HepG2 (cell line): ENCODE measurements at regions not wholly inside any gene's neighbourhood (a gene's known extent, or its start where the extent isn't known, plus 50 kb on each side); places are given as distances from the start of the nearest gene placed in this dataset.

Source experiments
- ATAC-seq: fragments of 200-7000 bp; cut with Tn5 transposase; 3 replicates; pipeline ENCODE4 v1.9.1; 2020; ENCODE audit warnings: mild to moderate bottlenecking, moderate library complexity
- BruUV-seq: library from RNA; stranded (reverse); fragments of 400-500 nt; replicated peaks from 2 replicates; lab custom pipeline; 2021; lab: Mats Ljungman, UMichigan
- CTCF ChIA-PET: fragments of 300-600 bp; formaldehyde crosslinking; extraction: SDS; loops from one replicate; lab custom pipeline; 2021; ENCODE audit warnings: low total read pairs, inconsistent platforms, low intra/inter-chr PET ratio; lab: Yijun Ruan, JAX
- POLR2A ChIA-PET: fragments of 350-600 bp; sonication (Branson Sonifier 250); formaldehyde crosslinking; loops from one replicate; lab custom pipeline; 2020; ENCODE audit warnings: antibody characterized with exemption, inconsistent platforms; lab: Yijun Ruan, JAX
- DNase-seq: peaks from one replicate; pipeline ENCODE4 v3.0.0-alpha.2; 2015; ENCODE audit warnings: low spot score
- FAIRE-seq: peaks from 3 replicates; lab custom pipeline; 2011; peaks lifted over from hg19 to GRCh38; lab: Jason Lieb, UNC
- H2AFZ ChIP-seq: one replicate; pipeline ENCODE4 v1.6.1; 2011; ENCODE audit warnings: low read length, inconsistent platforms
- H3K27ac ChIP-seq: fragments of 300-600 bp; 3 replicates; pipeline ENCODE4 v1.8.0; 2011; ENCODE audit warnings: mixed run types, mild to moderate bottlenecking, mixed read lengths, low read length, inconsistent platforms; ENCODE audit not compliant: insufficient read depth; ENCODE audit errors: extremely low read length
- H3K27me3 ChIP-seq, 2 experiments: fragments of 200-600 bp in 1 of 2; 2 replicates in 1 of 2; 3 replicates in 1 of 2; pipeline versions ENCODE4 v1.6.0 to v1.8.0; 2011; ENCODE audit warnings: low read length in 2 of 2, mild to moderate bottlenecking in 2 of 2, moderate library complexity in 2 of 2, inconsistent platforms in 1 of 2; ENCODE audit not compliant: insufficient read depth in 2 of 2, control insufficient read depth in 1 of 2
- H3K36me3 ChIP-seq, 2 experiments: fragments of 200-600 bp in 1 of 2; replicated peaks in 1 of 2; 2 replicates in 1 of 2; 3 replicates in 1 of 2; pipeline versions ENCODE4 v1.5.1 to v1.8.0; 2011; ENCODE audit warnings: low read length in 2 of 2, inconsistent platforms in 1 of 2; ENCODE audit not compliant: insufficient read depth in 2 of 2, control insufficient read depth in 1 of 2
- H3K4me1 ChIP-seq: 2 replicates; pipeline ENCODE4 v1.5.1; 2012; ENCODE audit warnings: low read length, inconsistent platforms; ENCODE audit not compliant: insufficient read depth
- H3K4me2 ChIP-seq: 2 replicates; pipeline ENCODE4 v1.6.0; 2011; ENCODE audit warnings: low read depth, low read length, inconsistent platforms
- H3K4me3 ChIP-seq, 3 experiments: fragments of 200-600 bp in 1 of 3; sonication (generic), shearing (Covaris generic) in 1 of 3; replicated peaks in 1 of 3; 2 replicates each; pipeline ENCODE4 v1.5.1; 2011 to 2016; ENCODE audit warnings: low read length in 3 of 3, inconsistent platforms in 2 of 3, low read depth in 2 of 3, mild to moderate bottlenecking in 2 of 3, control low read depth in 1 of 3, mixed read lengths in 1 of 3; ENCODE audit not compliant: insufficient read depth in 1 of 3
- H3K79me2 ChIP-seq: one replicate; pipeline ENCODE4 v1.6.1; 2011; ENCODE audit warnings: low read length, inconsistent platforms; ENCODE audit not compliant: insufficient read depth
- H3K9ac ChIP-seq: 2 replicates; pipeline ENCODE4 v1.6.0; 2011; ENCODE audit warnings: mild to moderate bottlenecking, low read depth, low read length, inconsistent platforms; ENCODE audit not compliant: insufficient read depth
- H3K9me3 ChIP-seq: 2 replicates; pipeline ENCODE4 v1.5.1; 2012; ENCODE audit warnings: mild to moderate bottlenecking, low read length
- H4K20me1 ChIP-seq: 2 replicates; pipeline ENCODE4 v1.6.0; 2011; ENCODE audit warnings: inconsistent platforms, mild to moderate bottlenecking, low read length, moderate library complexity; ENCODE audit not compliant: insufficient read depth
- CSRNP2 ChIP-seq: sonication (generic); formaldehyde crosslinking; conservative IDR thresholded peaks from 2 replicates; pipeline ENCODE4 v1.8.0; 2022; ENCODE audit warnings: low read depth, missing genetic modification reagents
- KLF13 ChIP-seq: sonication (generic); formaldehyde crosslinking; IDR thresholded peaks from 2 replicates; pipeline ENCODE4 v1.4.0; 2020; ENCODE audit warnings: mild to moderate bottlenecking, missing genetic modification reagents
- MIER3 ChIP-seq: IDR thresholded peaks from 2 replicates; pipeline ENCODE4 v1.6.1; 2016; ENCODE audit warnings: missing compliant biosample characterization, borderline replicate concordance
- MXD1 ChIP-seq: sonication (generic); formaldehyde crosslinking; IDR thresholded peaks from 2 replicates; pipeline ENCODE4 v1.4.0; 2020; ENCODE audit warnings: mild to moderate bottlenecking, missing genetic modification reagents
- NBN ChIP-seq: fragments of 450-650 bp; conservative IDR thresholded peaks from 2 replicates; pipeline ENCODE4 v1.6.1; 2017
- NFIC ChIP-seq: IDR thresholded peaks from 2 replicates; pipeline ENCODE4 v1.6.1; 2012; ENCODE audit warnings: mild to moderate bottlenecking, low read length, inconsistent platforms
- ONECUT2 ChIP-seq: sonication (generic); formaldehyde crosslinking; IDR thresholded peaks from 2 replicates; pipeline ENCODE4 v1.4.0; 2020; ENCODE audit warnings: missing genetic modification reagents
- PATZ1 ChIP-seq: sonication (generic); formaldehyde crosslinking; IDR thresholded peaks from 2 replicates; pipeline ENCODE4 v1.4.0; 2020; ENCODE audit warnings: missing genetic modification reagents
- PAXIP1 ChIP-seq: sonication (generic); formaldehyde crosslinking; conservative IDR thresholded peaks from 2 replicates; pipeline ENCODE4 v1.4.0; 2020; ENCODE audit warnings: mild to moderate bottlenecking, missing genetic modification reagents, moderate library complexity
- PCBP2 ChIP-seq: fragments of 200-400 bp; formaldehyde crosslinking; optimal IDR thresholded peaks from 2 replicates; pipeline ENCODE3; 2018; ENCODE audit warnings: low read length, low read depth; ENCODE audit not compliant: poor library complexity, severe bottlenecking
- SAFB2 ChIP-seq: sonication (generic); formaldehyde crosslinking; IDR thresholded peaks from 2 replicates; pipeline ENCODE4 v1.5.1; 2020; ENCODE audit warnings: missing genetic modification reagents, low read depth, mild to moderate bottlenecking, borderline replicate concordance
- SIN3B ChIP-seq: fragments of 150-350 bp; IDR thresholded peaks from 2 replicates; pipeline ENCODE4 v1.6.1; 2014; ENCODE audit warnings: low read length
- TSC22D2 ChIP-seq: sonication (generic); formaldehyde crosslinking; IDR thresholded peaks from 2 replicates; pipeline ENCODE4 v1.5.1; 2020; ENCODE audit warnings: missing genetic modification reagents, mild to moderate bottlenecking, borderline replicate concordance
- ZFP41 ChIP-seq: sonication (generic); formaldehyde crosslinking; IDR thresholded peaks from 2 replicates; pipeline ENCODE4 v1.4.0; 2020; ENCODE audit warnings: mild to moderate bottlenecking, missing genetic modification reagents, borderline replicate concordance
- ZNF160 ChIP-seq: sonication (generic); formaldehyde crosslinking; IDR thresholded peaks from 2 replicates; pipeline ENCODE4 v1.8.0; 2022; ENCODE audit warnings: mild to moderate bottlenecking, inconsistent platforms, missing genetic modification reagents
- ZNF292 ChIP-seq: sonication (generic); formaldehyde crosslinking; IDR thresholded peaks from 2 replicates; pipeline ENCODE4 v1.8.1; 2022; ENCODE audit warnings: mild to moderate bottlenecking, low read depth, missing genetic modification reagents, borderline replicate concordance
- ZNF530 ChIP-seq: sonication (generic); formaldehyde crosslinking; IDR thresholded peaks from 2 replicates; pipeline ENCODE4 v1.5.0; 2020; ENCODE audit warnings: low read depth, mild to moderate bottlenecking, missing genetic modification reagents
- ZNF558 ChIP-seq: sonication (generic); formaldehyde crosslinking; IDR thresholded peaks from 2 replicates; pipeline ENCODE4 v1.9.0; 2022; ENCODE audit warnings: mild to moderate bottlenecking, missing genetic modification reagents, borderline replicate concordance
- ZNF670 ChIP-seq: sonication (generic); formaldehyde crosslinking; IDR thresholded peaks from 2 replicates; pipeline ENCODE4 v1.8.0; 2022; ENCODE audit warnings: mild to moderate bottlenecking, missing genetic modification reagents, borderline replicate concordance
- WGBS: methylation state at CpG from one replicate; pipeline ENCODE4 v1.1.6; 2017; ENCODE audit warnings: low lambda C conversion rate; 5-methylcytosine and 5-hydroxymethylcytosine counted together
- in situ Hi-C: cut with HindIII; loops from 2 replicates; pipeline ENCODE4 v1.10.0; 2017; ENCODE audit warnings: low pct_unique_long_range_greater_than_20kb; ENCODE audit not compliant: extremely low pct_ligation_motif_present
- intact Hi-C: fragments of 100-400 bp; cut with micrococcal nuclease; formaldehyde crosslinking; loops from one replicate; pipeline ENCODE4 v1.10.0; 2022; ENCODE audit not compliant: unreplicated experiment

- no peak for TF ChIP-seq MXD1 (CRISPR knock-in tag)
- TF ChIP-seq ZFP41 (CRISPR knock-in tag): no peak
- TF ChIP-seq ZNF160 (CRISPR knock-in tag): no peak
- TF ChIP-seq KLF13: no peak
- TF ChIP-seq MIER3: no peak
- no peak for TF ChIP-seq ZNF292 (CRISPR knock-in tag)
- TF ChIP-seq SAFB2: no peak
- no peak for TF ChIP-seq CSRNP2 (CRISPR knock-in tag)
- no peak for TF ChIP-seq NFIC
- no peak for TF ChIP-seq ZNF530 (CRISPR knock-in tag)
These were observed 330.1 kb upstream of the PBX1 start (continued) for GRCh38 chr1:164228928-164229327.

GRCh38 chr1:164233149-164233548 is 325.8 kb upstream of the PBX1 start:
- H2AFZ ChIP-seq: no peak overlapping the region
- H3K36me3 ChIP-seq: no peaks in the 10 kb centered on the region
- ATAC-seq (no peak), FAIRE-seq (no peak), DNase-seq (no peak)
- BruUV-seq: no TSS peak
- ChIA-PET POLR2A (no interaction called here), CTCF (no interaction called here)
- H3K9me3 ChIP-seq: peaks cover 76% of the 10 kb centered on the region
- no peak overlapping the region for H3K4me3 ChIP-seq
- H3K9ac ChIP-seq: no peak overlapping the region
- no peaks in the 10 kb centered on the region for H4K20me1 ChIP-seq
- in situ Hi-C loops: no loop called here
- no peaks in the 10 kb centered on the region for H3K79me2 ChIP-seq
- no peak overlapping the region for H3K4me2 ChIP-seq
- intact Hi-C loops: no loop called here
- no peaks in the 10 kb centered on the region for H3K27me3 ChIP-seq
- H3K4me1 ChIP-seq: no peaks in the 10 kb centered on the region
- no peak overlapping the region for H3K27ac ChIP-seq
- 2% methylated on average over 3 of the region's 3 CpGs for WGBS
- TF ChIP-seq TSC22D2 (CRISPR knock-in tag) (no peak), ZNF558 (CRISPR knock-in tag) (no peak), PATZ1 (no peak), NBN (no peak), PAXIP1 (no peak), ZNF670 (no peak), ONECUT2 (CRISPR knock-in tag) (no peak), PCBP2 (no peak), SIN3B (no peak)
